ENCODE measurements at regions not wholly inside any gene's neighbourhood (a gene's known extent, or its start where the extent isn't known, plus 50 kb on each side); places are given as distances from the start of the nearest gene placed in this dataset.

GRCh38 chr9:17060450-17060849 lies 74.4 kb upstream of the CNTLN start:
- Mint-ChIP-seq H3K4me3 (no peak overlapping the region), H3K27me3 (ENCODE audit: low read depth) (no peaks in the 10 kb centered on the region), H3K36me3 (ENCODE audit: low read depth) (no peaks in the 10 kb centered on the region), H3K27ac (no peak overlapping the region), H3K4me1 (ENCODE audit: low read depth) (no peaks in the 10 kb centered on the region), H3K9me3 (ENCODE audit: insufficient read depth) (no peaks in the 10 kb centered on the region)
- ATAC-seq (no peak), DNase-seq (no peak)
- POLR2A ChIA-PET: no interaction called here
- CTCF ChIA-PET: no interaction called here

GRCh38 chr9:17059465-17059864 lies 75.4 kb upstream of the CNTLN start:
- ChIA-PET CTCF (no interaction called here), POLR2A (interaction anchor here (0.6 kb wide), 1 partner anchor 56 kb away, joined by 5 read pairs; no protein-coding TSS in a partner anchor)
- no peak overlapping the region for H3K4me3 Mint-ChIP-seq
- ATAC-seq (no peak), DNase-seq (no peak)
- H3K4me1 Mint-ChIP-seq (ENCODE audit: low read depth): no peaks in the 10 kb centered on the region
- H3K27me3 Mint-ChIP-seq (ENCODE audit: low read depth): no peaks in the 10 kb centered on the region
- H3K9me3 Mint-ChIP-seq (ENCODE audit: insufficient read depth): no peaks in the 10 kb centered on the region
- H3K27ac Mint-ChIP-seq: no peak overlapping the region
- no peaks in the 10 kb centered on the region for H3K36me3 Mint-ChIP-seq (ENCODE audit: low read depth)

GRCh38 chr9:17057729-17058128 lies 77.1 kb upstream of the CNTLN start:
- ATAC-seq (no peak), DNase-seq (no peak)
- Mint-ChIP-seq H3K36me3 (ENCODE audit: low read depth) (no peaks in the 10 kb centered on the region), H3K9me3 (ENCODE audit: insufficient read depth) (no peaks in the 10 kb centered on the region), H3K4me3 (no peak overlapping the region), H3K27ac (no peak overlapping the region), H3K27me3 (ENCODE audit: low read depth) (no peaks in the 10 kb centered on the region), H3K4me1 (ENCODE audit: low read depth) (no peaks in the 10 kb centered on the region)
- ChIA-PET POLR2A (interaction anchor here (0.6 kb wide), 1 partner anchor 449 kb away, joined by 3 read pairs; no protein-coding TSS in a partner anchor), CTCF (no interaction called here)

GRCh38 chr9:17052626-17053025 lies 82.2 kb upstream of the CNTLN start:
- no peaks in the 10 kb centered on the region for H3K4me1 Mint-ChIP-seq (ENCODE audit: low read depth)
- H3K36me3 Mint-ChIP-seq (ENCODE audit: low read depth): no peaks in the 10 kb centered on the region
- no peak overlapping the region for H3K27ac Mint-ChIP-seq
- H3K27me3 Mint-ChIP-seq (ENCODE audit: low read depth): no peaks in the 10 kb centered on the region
- no peak overlapping the region for H3K4me3 Mint-ChIP-seq
- DNase-seq: no peak
- no peak for ATAC-seq
- CTCF ChIA-PET: no interaction called here
- H3K9me3 Mint-ChIP-seq (ENCODE audit: insufficient read depth): no peaks in the 10 kb centered on the region
- POLR2A ChIA-PET: no interaction called here

GRCh38 chr9:17045381-17045940 lies 89.4 kb upstream of the CNTLN start:
- ChIA-PET POLR2A (no interaction called here), CTCF (no interaction called here)
- ATAC-seq: no peak

GRCh38 chr9:17031546-17031945 lies 103.3 kb upstream of the CNTLN start:
- POLR2A ChIA-PET: no interaction called here
- no peaks in the 10 kb centered on the region for H3K4me1 Mint-ChIP-seq (ENCODE audit: low read depth)
- no peak for DNase-seq

More at GRCh38 chr9:17045381-17045940, 89.4 kb upstream of the CNTLN start:
- Mint-ChIP-seq H3K27me3 (ENCODE audit: low read depth) (no peaks in the 10 kb centered on the region), H3K4me1 (ENCODE audit: low read depth) (no peaks in the 10 kb centered on the region), H3K9me3 (ENCODE audit: insufficient read depth) (no peaks in the 10 kb centered on the region), H3K36me3 (ENCODE audit: low read depth) (no peaks in the 10 kb centered on the region), H3K27ac (no peak overlapping the region), H3K4me3 (no peak overlapping the region)
- DNase-seq: no peak

GRCh38 chr9:17025281-17025680 lies 109.6 kb upstream of the CNTLN start:
- H3K36me3 Mint-ChIP-seq (ENCODE audit: low read depth): no peaks in the 10 kb centered on the region
- ChIA-PET POLR2A (no interaction called here), CTCF (no interaction called here)
- H3K9me3 Mint-ChIP-seq (ENCODE audit: insufficient read depth): peaks cover 6% of the 10 kb centered on the region
- DNase-seq: no peak
- no peak overlapping the region for H3K4me3 Mint-ChIP-seq
- no peaks in the 10 kb centered on the region for H3K4me1 Mint-ChIP-seq (ENCODE audit: low read depth)
- H3K27ac Mint-ChIP-seq: no peak overlapping the region
- ATAC-seq: no peak
- no peaks in the 10 kb centered on the region for H3K27me3 Mint-ChIP-seq (ENCODE audit: low read depth)

More at GRCh38 chr9:17031546-17031945, 103.3 kb upstream of the CNTLN start:
- Mint-ChIP-seq H3K9me3 (ENCODE audit: insufficient read depth) (peaks cover 17% of the 10 kb centered on the region), H3K4me3 (no peak overlapping the region), H3K27ac (no peak overlapping the region), H3K36me3 (ENCODE audit: low read depth) (no peaks in the 10 kb centered on the region), H3K27me3 (ENCODE audit: low read depth) (no peaks in the 10 kb centered on the region)
- CTCF ChIA-PET: no interaction called here
- no peak for ATAC-seq

- no peaks in the 10 kb centered on the region for H3K4me1 Mint-ChIP-seq (ENCODE audit: low read depth)
- ChIA-PET CTCF (no interaction called here), POLR2A (no interaction called here)
- peaks cover 6% of the 10 kb centered on the region for H3K9me3 Mint-ChIP-seq (ENCODE audit: insufficient read depth)
- ATAC-seq (no peak), DNase-seq (no peak)
- no peak overlapping the region for H3K27ac Mint-ChIP-seq
- H3K4me3 Mint-ChIP-seq: no peak overlapping the region
- H3K36me3 Mint-ChIP-seq (ENCODE audit: low read depth): no peaks in the 10 kb centered on the region
- H3K27me3 Mint-ChIP-seq (ENCODE audit: low read depth): no peaks in the 10 kb centered on the region
Measured at GRCh38 chr9:17024129-17024528, 110.7 kb upstream of the CNTLN start.

- Mint-ChIP-seq H3K27ac (no peak overlapping the region), H3K27me3 (ENCODE audit: low read depth) (no peaks in the 10 kb centered on the region), H3K36me3 (ENCODE audit: low read depth) (no peaks in the 10 kb centered on the region), H3K9me3 (ENCODE audit: insufficient read depth) (peaks cover 6% of the 10 kb centered on the region), H3K4me1 (ENCODE audit: low read depth) (no peaks in the 10 kb centered on the region), H3K4me3 (no peak overlapping the region)
- ATAC-seq: no peak
- no peak for DNase-seq
- ChIA-PET POLR2A (no interaction called here), CTCF (no interaction called here)
Measured at GRCh38 chr9:17021387-17021970, 113.4 kb upstream of the CNTLN start.

GRCh38 chr9:17019398-17019797 lies 115.4 kb upstream of the CNTLN start:
- no peak overlapping the region for H3K27ac Mint-ChIP-seq
- POLR2A ChIA-PET: no interaction called here
- H3K4me1 Mint-ChIP-seq (ENCODE audit: low read depth): no peaks in the 10 kb centered on the region
- DNase-seq: no peak
- CTCF ChIA-PET: no interaction called here
- no peaks in the 10 kb centered on the region for H3K27me3 Mint-ChIP-seq (ENCODE audit: low read depth)
- H3K4me3 Mint-ChIP-seq: no peak overlapping the region
- no peaks in the 10 kb centered on the region for H3K36me3 Mint-ChIP-seq (ENCODE audit: low read depth)
- ATAC-seq: no peak
- peaks cover 5% of the 10 kb centered on the region for H3K9me3 Mint-ChIP-seq (ENCODE audit: insufficient read depth)

- Mint-ChIP-seq H3K4me1 (ENCODE audit: low read depth) (no peaks in the 10 kb centered on the region), H3K9me3 (ENCODE audit: insufficient read depth) (peaks cover 3% of the 10 kb centered on the region), H3K27ac (no peak overlapping the region), H3K27me3 (ENCODE audit: low read depth) (no peaks in the 10 kb centered on the region), H3K36me3 (ENCODE audit: low read depth) (no peaks in the 10 kb centered on the region), H3K4me3 (no peak overlapping the region)
- POLR2A ChIA-PET: no interaction called here
- CTCF ChIA-PET: no interaction called here
- ATAC-seq: no peak
- no peak for DNase-seq
Measured at GRCh38 chr9:17018540-17019196, 116.2 kb upstream of the CNTLN start.

- H3K27ac Mint-ChIP-seq: no peak overlapping the region
- DNase-seq: no peak
- ChIA-PET CTCF (no interaction called here), POLR2A (no interaction called here)
- no peaks in the 10 kb centered on the region for H3K36me3 Mint-ChIP-seq (ENCODE audit: low read depth)
- H3K9me3 Mint-ChIP-seq (ENCODE audit: insufficient read depth): peaks cover 3% of the 10 kb centered on the region
- no peak overlapping the region for H3K4me3 Mint-ChIP-seq
- no peaks in the 10 kb centered on the region for H3K27me3 Mint-ChIP-seq (ENCODE audit: low read depth)
- ATAC-seq: no peak
- H3K4me1 Mint-ChIP-seq (ENCODE audit: low read depth): no peaks in the 10 kb centered on the region
Measured at GRCh38 chr9:17017931-17018491, 116.8 kb upstream of the CNTLN start.
